T-helper 2 cell (primary cell): ENCODE measurements at regions not wholly inside any gene's neighbourhood (a gene's known extent, or its start where the extent isn't known, plus 50 kb on each side); places are given as distances from the start of the nearest gene placed in this dataset.
A peak's percentile ranks its signal among the peaks of the same experiment; 100 is the strongest.
"Not testable (repeated sequence)": the region's sequence is repeated elsewhere in the genome, so short reads cannot be mapped to it uniquely, and the experiment has no call there.

ENCODE experiments used
- DNase-seq, 5 experiments: peaks; one replicate each; pipeline versions ENCODE4 v3.0.0 to v3.0.0-alpha.2; 2012 to 2022

- DNase-seq: no peak
Measured at GRCh38 chr10:121340271-121340831, 257.9 kb downstream of the FGFR2 start.

DNA sequence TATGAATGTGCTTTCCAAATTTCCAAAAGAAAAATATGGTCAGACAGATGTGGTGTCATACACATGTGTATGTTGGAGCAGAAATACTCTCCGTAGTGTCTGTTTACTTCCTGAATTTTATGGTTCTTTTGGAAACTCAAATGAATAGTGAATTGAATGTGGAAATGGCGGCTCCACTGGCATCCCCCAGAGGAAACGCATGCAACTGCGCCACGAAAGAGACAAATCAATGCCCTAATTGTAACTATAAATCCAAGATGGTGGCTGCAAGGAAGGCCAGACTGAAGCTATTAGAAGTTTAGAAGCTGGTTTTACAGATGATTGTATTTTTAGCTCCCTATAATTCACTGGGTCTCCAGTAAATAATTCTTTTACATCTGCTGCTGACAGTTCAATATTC is 246.7 kb downstream of the FGFR2 start:
- DNase-seq: no peak

DNA sequence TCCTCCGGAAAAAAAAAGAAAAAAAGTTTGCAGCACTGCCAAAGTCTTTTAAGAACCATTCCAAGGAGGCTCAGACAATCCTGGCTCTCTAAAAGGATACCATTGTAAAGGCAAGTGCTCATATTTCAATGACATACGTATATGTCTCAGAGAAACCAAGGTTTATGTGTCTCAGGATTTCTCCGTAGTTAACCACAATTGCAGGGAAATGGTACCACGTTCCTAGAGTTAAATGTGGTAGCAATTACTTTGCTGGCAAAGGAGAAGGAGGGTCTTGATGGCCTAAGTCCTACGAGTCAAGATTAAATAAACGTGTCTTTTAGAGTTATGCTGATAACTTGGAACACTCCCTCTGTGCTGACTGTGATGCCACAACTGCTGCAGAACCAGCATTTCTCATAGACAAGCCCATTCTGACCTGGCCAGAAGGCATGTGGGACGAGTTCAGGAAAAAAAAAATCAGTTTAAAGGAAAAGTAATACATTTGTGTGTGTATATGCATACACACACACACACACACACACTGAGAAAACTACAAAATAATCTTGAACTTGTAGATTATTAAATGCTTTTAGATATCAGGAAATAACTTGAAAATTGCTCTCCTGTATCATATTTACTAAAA is 245.9 kb downstream of the FGFR2 start:
- DNase-seq: no peak

DNA sequence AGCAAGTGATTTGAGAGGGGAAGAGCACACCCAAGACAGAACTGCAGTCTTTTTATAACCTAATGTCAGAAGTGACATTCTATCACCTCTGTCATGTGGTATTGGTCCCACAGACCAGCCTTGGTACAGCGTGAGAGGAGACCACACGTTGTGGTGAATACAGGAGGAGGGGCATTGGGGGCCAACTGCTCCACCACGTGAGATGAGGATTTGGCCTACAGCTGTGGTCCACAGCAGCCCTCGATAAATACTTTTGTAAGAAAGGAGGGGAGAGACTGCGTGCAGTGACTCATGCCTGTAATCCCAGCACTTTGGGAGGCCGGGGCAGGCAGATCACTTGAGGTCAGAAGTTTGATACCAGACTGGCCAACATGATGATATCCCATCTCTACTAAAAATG is 243.1 kb downstream of the FGFR2 start:
- no peak for DNase-seq

GRCh38 chr10:121356183-121356582 is 242.1 kb downstream of the FGFR2 start:
- no peak for DNase-seq

DNA sequence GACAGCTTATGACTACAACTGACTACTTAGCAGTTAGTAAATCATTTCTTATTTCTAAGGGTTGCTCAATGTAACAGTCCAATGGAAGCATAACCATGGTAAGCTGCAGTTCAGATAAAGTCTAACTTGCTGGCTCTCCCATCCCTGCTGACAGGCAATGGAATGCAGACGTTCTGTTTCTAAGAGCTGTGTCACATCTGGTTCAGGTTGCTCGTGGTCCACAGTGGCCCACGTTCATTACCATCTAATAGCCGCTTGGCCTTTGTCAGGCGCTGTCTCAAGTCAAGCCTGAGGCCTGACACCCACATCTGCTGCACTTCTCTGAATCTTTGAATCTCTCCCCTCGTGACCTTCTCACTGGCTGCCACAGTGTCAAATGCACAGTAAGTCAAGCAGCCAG is 240.8 kb downstream of the FGFR2 start:
- no peak for DNase-seq

DNA sequence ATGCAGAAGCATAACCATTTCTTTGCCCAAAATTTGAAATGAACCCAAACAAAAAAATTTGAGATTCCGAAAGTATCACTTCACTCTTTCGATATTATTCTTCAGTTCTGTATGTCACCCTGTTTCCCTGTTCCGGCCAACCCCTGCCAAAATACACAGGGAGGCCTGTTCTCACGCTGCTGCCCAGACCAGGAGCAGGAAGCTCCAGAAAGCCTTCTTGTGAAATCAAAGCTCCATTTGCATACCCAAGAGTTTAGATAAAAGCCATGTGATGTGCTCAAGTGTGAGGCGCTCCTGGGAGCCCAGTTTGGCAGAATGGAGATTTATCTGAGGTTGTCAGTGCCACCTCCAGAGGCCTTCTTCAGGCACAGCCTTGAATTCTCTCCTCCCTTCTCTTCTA is 236.2 kb downstream of the FGFR2 start:
- DNase-seq: no peak

DNA sequence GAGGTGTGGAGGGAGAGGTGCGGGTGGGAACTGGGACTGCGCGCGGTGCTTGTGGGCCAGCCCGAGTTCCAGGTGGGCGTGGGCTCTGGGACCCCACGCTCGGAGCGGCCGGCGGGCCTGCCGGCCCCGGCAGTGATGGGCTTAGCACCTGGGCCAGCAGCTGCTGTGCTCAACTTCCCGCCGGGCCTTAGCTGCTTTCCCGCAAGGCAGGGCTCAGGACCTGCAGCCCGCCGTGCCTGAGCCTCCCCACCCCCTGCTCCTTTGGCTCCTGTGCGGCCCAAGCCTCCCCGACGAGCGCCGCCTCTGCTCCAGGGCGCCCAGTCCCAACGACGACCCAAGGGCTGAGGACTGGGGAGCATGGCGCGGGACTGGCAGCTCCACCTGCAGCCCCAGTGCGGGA is 232.7 kb downstream of the FGFR2 start:
- DNase-seq: no peak

DNA sequence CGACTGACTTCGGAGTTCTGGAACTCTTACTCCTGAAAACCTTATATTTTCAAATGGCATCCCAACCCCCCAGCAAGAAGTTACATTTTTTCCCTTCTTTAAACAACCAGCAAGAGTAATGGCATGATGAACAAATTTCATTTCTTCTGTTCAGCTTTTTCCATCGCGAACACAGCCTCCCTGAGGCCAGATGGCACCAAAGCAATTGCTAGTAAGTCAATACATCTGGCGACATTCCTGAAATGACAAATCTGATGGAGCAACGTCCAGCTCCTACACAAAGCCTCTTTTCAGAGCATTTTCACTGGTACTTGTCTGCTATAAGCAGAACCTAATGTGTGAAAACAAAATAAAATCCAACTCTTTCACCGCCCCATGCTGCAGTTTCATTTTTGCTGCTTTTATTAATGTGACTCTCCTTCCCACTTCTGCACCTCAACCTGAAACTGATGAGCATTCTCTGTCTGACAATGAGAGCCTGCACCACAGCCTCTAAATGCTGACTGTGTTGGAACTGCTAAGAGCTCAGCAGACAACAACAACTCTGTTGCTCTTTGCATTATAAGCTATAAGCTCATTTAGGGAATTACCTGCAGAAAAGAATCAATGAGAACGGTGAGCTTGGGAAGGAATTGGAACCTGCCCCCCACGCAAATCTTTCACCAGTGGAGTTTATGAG is 229.8 kb downstream of the FGFR2 start:
- DNase-seq: peak in 1 of 5 experiments; percentile 32

- no peak for DNase-seq
Measured at GRCh38 chr10:121369616-121370015, 228.6 kb downstream of the FGFR2 start.

GRCh38 chr10:121371836-121372235 is 226.4 kb downstream of the FGFR2 start:
- no peak for DNase-seq

GRCh38 chr10:121373411-121373810 is 224.8 kb downstream of the FGFR2 start:
- no peak for DNase-seq

- DNase-seq: no peak
Measured at GRCh38 chr10:121374121-121374520, 224.1 kb downstream of the FGFR2 start.

GRCh38 chr10:121375172-121375571 is 223.1 kb downstream of the FGFR2 start:
- no peak for DNase-seq

DNA sequence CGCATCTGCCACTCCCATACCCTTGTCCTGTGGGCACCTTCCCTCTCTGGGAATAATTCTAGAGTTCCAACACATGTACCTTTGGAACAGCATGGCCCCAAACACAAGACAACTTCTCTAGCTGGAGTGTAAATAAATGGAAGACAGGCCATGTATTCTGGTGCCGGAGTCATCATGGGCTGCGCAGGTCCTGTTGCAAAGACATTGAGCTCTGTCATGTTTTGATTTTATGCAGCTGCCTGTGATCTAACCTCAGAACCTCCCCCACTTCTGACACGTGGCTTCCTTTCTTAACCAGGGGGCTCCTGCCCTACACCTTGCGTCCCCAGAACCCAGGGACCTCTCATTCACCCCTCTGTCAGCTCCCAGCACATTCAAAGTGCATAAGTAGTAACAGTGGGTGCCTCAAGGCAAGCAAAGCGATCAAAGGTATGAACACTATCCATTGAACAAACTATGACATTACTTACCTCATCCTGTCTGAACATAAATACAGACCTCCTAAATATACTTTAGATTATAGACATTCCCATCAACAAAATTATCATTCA is 219.9 kb downstream of the FGFR2 start:
- no peak for DNase-seq

DNA sequence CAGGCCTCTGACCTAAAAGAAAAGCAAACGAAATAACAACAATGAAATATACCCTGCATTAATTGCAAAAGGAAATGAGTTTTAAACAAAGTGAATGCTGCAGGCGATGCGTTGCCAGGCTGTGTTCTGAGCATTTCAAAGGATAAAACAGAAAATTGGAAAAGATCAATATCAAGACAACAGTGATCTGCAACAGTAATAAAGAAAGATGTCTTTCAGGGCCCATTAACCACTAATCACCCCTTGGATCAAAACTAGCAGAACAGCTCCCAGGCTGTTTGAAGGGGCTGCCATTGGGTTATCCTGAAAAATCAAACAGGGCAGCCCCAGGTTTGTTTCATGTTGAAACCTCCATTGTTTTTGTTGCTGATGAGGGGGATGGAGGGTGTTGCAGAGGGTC is 219.2 kb downstream of the FGFR2 start:
- DNase-seq: no peak

DNA sequence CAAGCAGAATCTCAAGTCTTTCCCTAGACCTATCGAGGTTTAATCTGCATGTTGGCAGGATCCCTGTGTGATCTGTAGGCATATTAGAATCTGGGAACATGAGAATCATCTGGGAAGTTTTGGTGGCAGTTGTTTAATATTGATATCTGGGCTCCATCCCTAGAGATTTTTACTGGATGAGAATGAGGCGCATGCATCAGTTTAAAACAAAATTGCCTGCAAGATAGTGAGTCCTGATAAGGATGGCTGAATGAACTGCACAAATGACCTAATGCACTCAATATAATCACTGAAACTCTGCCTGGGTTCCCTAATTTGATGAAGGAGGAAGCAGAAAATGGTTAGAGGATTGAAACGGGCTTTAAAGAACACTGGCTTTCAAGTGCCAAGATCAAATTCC is 218.0 kb downstream of the FGFR2 start:
- DNase-seq: no peak

DNA sequence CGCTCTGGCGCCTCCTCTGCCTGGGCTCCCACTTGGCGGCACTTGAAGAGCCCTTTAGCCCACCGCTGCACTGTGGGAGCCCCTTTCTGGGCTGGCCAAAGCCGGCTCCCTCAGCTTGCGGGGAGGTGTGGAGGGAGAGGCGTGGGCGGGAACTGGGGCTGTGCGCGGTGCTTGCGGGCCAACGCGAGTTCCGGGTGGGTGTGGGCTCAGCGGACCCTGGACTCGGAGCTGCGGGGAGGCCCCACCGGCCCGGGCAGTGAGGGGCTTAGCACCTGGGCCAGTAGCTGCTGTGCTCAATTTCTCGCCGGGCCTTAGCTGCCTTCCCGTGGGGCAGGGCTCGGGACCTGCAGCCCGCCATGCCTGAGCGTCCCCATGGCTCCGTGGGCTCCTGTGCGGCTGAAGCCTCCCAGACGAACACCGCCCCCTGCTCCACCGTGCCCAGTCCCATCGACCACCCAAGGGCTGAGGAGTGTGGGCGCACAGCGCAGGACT is 216.2 kb downstream of the FGFR2 start:
- not testable (repeated sequence) for DNase-seq

- DNase-seq: no peak
Measured at GRCh38 chr10:121385136-121385535, 213.1 kb downstream of the FGFR2 start.

GRCh38 chr10:121392657-121393056 is 205.6 kb downstream of the FGFR2 start:
- DNase-seq: no peak

- DNase-seq: no peak
Measured at GRCh38 chr10:121393522-121393921, 204.7 kb downstream of the FGFR2 start.

DNA sequence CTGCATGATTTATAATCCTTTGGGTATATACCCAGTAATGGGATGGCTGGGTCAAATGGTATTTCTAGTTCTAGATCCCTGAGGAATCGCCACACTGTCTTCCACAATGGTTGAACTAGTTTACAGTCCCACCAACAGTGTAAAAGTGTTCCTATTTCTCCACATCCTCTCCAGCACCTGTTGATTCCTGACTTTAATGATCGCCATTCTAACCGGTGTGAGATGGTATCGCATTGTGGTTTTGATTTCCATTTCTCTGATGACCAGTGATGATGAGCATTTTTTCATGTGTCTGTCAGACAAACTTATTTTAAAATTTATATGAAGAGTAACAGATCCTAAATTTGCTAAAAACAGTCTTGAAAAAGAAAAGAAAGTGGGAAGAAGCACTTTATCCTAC is 197.7 kb downstream of the FGFR2 start:
- not testable (repeated sequence) for DNase-seq

DNA sequence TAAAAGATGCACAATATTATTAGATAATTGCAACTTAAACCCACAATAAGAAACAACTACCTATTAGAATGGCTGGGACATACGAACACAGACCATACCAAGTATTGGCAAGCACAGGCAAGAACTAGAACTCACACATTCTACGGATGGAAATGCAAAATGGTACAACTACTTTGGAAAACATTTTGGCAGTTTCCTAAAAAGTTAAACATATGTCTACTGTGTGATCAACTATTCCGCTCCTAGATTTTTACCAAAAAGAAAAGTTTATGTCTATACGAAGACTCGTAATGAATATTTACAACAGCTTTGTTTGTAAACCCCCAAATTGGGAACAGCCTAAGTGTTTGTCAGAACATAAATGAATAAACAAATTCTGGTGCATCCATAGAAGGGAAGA is 194.7 kb downstream of the FGFR2 start:
- no peak for DNase-seq

DNA sequence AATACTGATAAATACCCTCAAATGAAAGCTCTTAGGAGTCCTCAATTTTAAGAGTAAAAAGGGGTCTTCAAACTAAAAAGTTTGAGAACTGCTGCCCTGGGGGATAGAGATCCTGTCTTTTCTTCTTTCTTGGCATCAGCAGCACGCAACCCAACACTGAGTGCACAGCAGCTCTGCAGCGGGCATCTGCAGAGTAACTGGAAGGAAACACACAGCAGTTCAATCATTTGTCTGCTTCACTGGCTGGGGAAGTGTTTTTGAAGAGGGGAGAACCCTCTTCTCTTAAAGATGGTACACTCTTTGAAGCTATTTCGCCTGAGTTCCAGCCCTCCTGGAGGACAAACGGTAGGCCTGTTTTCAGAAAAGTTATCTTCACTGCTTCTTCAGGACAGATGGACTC is 193.6 kb downstream of the FGFR2 start:
- DNase-seq: no peak
